WTC11 (cell line): ENCODE measurements at regions not wholly inside any gene's neighbourhood (a gene's known extent, or its start where the extent isn't known, plus 50 kb on each side); places are given as distances from the start of the nearest gene placed in this dataset.

Experiments used
- ATAC-seq: fragments of 200-7000 bp; cut with Tn5 transposase; 2 replicates; pipeline ENCODE4 v1.10.0; 2021; ENCODE audit warnings: mild to moderate bottlenecking, moderate library complexity
- CTCF ChIA-PET: fragments of 300-600 bp; sonication (Branson Sonifier 250); formaldehyde crosslinking; loops from one replicate; lab custom pipeline; 2021; ENCODE audit warnings: antibody characterized with exemption; lab: Charles Lee
- POLR2A ChIA-PET: fragments of 350-600 bp; sonication (Branson Sonifier 250); formaldehyde crosslinking; loops from one replicate; lab custom pipeline; 2021; ENCODE audit warnings: antibody characterized with exemption; lab: Charles Lee
- DNase-seq: peaks from one replicate; pipeline ENCODE4 v3.0.0; 2021; ENCODE audit warnings: low spot score
- H3K27ac Mint-ChIP-seq: 2 replicates; pipeline ENCODE4 v1.8.0; 2021; ENCODE audit warnings: mixed read lengths
- H3K27me3 Mint-ChIP-seq: 2 replicates; pipeline ENCODE4 v1.8.0; 2021; ENCODE audit warnings: low read depth, mild to moderate bottlenecking, moderate library complexity, mixed read lengths
- H3K36me3 Mint-ChIP-seq: 2 replicates; pipeline ENCODE4 v1.8.0; 2021; ENCODE audit warnings: mixed read lengths
- H3K4me1 Mint-ChIP-seq: 2 replicates; pipeline ENCODE4 v1.8.0; 2022; ENCODE audit warnings: mixed read lengths
- H3K4me3 Mint-ChIP-seq: 2 replicates; pipeline ENCODE4 v1.8.0; 2021; ENCODE audit warnings: mild to moderate bottlenecking, moderate library complexity, mixed read lengths
- H3K9me3 Mint-ChIP-seq: 2 replicates; pipeline ENCODE4 v1.8.0; 2021; ENCODE audit warnings: mixed read lengths
- CREB1 ChIP-seq: sonication (generic); formaldehyde crosslinking; IDR thresholded peaks from 2 replicates; pipeline ENCODE4 v1.8.0; 2023; ENCODE audit warnings: mild to moderate bottlenecking, missing genetic modification reagents
- FOXK1 ChIP-seq: sonication (generic); formaldehyde crosslinking; IDR thresholded peaks from 2 replicates; pipeline ENCODE4 v1.8.0; 2022; ENCODE audit warnings: mild to moderate bottlenecking, moderate library complexity, missing genetic modification reagents
- JUN ChIP-seq: sonication (generic); formaldehyde crosslinking; IDR thresholded peaks from 2 replicates; pipeline ENCODE4 v1.8.0; 2023; ENCODE audit warnings: mild to moderate bottlenecking, missing genetic modification reagents
- NFATC4 ChIP-seq: fragments of 250-450 bp; sonication (Bioruptor Pico); IDR thresholded peaks from 2 replicates; pipeline ENCODE4 v1.9.0; 2021; ENCODE audit warnings: mild to moderate bottlenecking
- NR2C2 ChIP-seq: sonication (generic); formaldehyde crosslinking; IDR thresholded peaks from 2 replicates; pipeline ENCODE4 v1.8.0; 2022; ENCODE audit warnings: mild to moderate bottlenecking, missing genetic modification reagents
- SOX15 ChIP-seq: fragments of 250-450 bp; sonication (Bioruptor Pico); IDR thresholded peaks from 2 replicates; pipeline ENCODE4 v1.9.0; 2021; ENCODE audit warnings: mild to moderate bottlenecking
- ZNF219 ChIP-seq: sonication (generic); formaldehyde crosslinking; IDR thresholded peaks from 2 replicates; pipeline ENCODE4 v1.8.0; 2023; ENCODE audit warnings: missing genetic modification reagents, mild to moderate bottlenecking, borderline replicate concordance
- ZNF416 ChIP-seq: fragments of 250-450 bp; sonication (Bioruptor Pico); IDR thresholded peaks from 2 replicates; pipeline ENCODE4 v1.9.0; 2021; ENCODE audit warnings: mild to moderate bottlenecking, inconsistent platforms
- ZNF423 ChIP-seq: fragments of 250-450 bp; sonication (Bioruptor Pico); IDR thresholded peaks from 2 replicates; pipeline ENCODE4 v2.1.2; 2022; ENCODE audit warnings: mild to moderate bottlenecking, moderate library complexity
- TF ChIP-seq, protein P1 (sequence below): sonication (generic); formaldehyde crosslinking; IDR thresholded peaks from 2 replicates; pipeline ENCODE4 v1.8.1; 2022; ENCODE audit warnings: mild to moderate bottlenecking, moderate library complexity, missing genetic modification reagents
- TF ChIP-seq, protein P2 (sequence below): sonication (generic); formaldehyde crosslinking; conservative IDR thresholded peaks from 2 replicates; pipeline ENCODE4 v1.8.1; 2022; ENCODE audit warnings: mild to moderate bottlenecking, missing genetic modification reagents
- TF ChIP-seq, protein P3 (sequence below): sonication (generic); formaldehyde crosslinking; IDR thresholded peaks from 2 replicates; pipeline ENCODE4 v1.8.1; 2023; ENCODE audit warnings: mild to moderate bottlenecking, missing genetic modification reagents
- TF ChIP-seq, protein P4 (sequence below): sonication (generic); formaldehyde crosslinking; IDR thresholded peaks from 2 replicates; pipeline ENCODE4 v1.8.0; 2023; ENCODE audit warnings: missing genetic modification reagents, mild to moderate bottlenecking, borderline replicate concordance
- TF ChIP-seq, protein P5 (sequence below): fragments of 250-450 bp; sonication (Bioruptor Pico); IDR thresholded peaks from 2 replicates; pipeline ENCODE4 v1.9.0; 2021; ENCODE audit warnings: mild to moderate bottlenecking
- TF ChIP-seq, protein P6 (sequence below): sonication (generic); formaldehyde crosslinking; IDR thresholded peaks from 2 replicates; pipeline ENCODE4 v1.8.1; 2022; ENCODE audit warnings: mild to moderate bottlenecking, missing genetic modification reagents, moderate library complexity, borderline replicate concordance
- TF ChIP-seq, protein P7 (sequence below): sonication (generic); formaldehyde crosslinking; IDR thresholded peaks from 2 replicates; pipeline ENCODE4 v1.8.0; 2022; ENCODE audit warnings: mild to moderate bottlenecking, missing genetic modification reagents

DNA sequence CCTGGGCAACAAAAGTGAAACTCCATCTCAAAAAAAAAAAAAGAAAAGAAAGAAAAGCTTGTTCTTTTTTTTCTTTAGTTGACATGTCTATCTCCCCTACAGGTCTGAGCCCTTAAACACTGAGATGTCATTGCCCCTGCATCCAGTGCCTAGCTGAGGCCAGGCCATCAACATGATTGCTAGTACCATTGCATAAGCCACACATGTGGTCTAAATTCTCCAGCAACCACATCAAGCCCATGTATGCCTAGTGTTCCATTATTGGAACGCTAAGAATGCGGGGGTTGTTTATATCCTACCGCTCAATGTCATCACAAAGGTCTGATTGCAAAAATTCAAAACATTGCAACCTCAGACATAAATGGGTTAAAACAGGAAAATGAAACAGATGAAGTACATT lies 62.7 kb downstream of the NPTX2 start:
- Mint-ChIP-seq H3K4me3 (no peak overlapping the region), H3K9me3 (peaks cover 7% of the 10 kb centered on the region), H3K4me1 (no peaks in the 10 kb centered on the region), H3K27me3 (peaks cover 5% of the 10 kb centered on the region), H3K36me3 (no peaks in the 10 kb centered on the region), H3K27ac (no peak overlapping the region)
- no peak for ATAC-seq
- ChIA-PET CTCF (interaction anchor here (1.0 kb wide), 1 partner anchor 152 kb away, joined by 3 read pairs; no protein-coding TSS in a partner anchor), POLR2A (no interaction called here)
- DNase-seq = no peak
- TF ChIP-seq NFATC4 (CRISPR knock-in tag) (no peak), JUN (CRISPR knock-in tag) (no peak)
- TF ChIP-seq, protein P1, sequence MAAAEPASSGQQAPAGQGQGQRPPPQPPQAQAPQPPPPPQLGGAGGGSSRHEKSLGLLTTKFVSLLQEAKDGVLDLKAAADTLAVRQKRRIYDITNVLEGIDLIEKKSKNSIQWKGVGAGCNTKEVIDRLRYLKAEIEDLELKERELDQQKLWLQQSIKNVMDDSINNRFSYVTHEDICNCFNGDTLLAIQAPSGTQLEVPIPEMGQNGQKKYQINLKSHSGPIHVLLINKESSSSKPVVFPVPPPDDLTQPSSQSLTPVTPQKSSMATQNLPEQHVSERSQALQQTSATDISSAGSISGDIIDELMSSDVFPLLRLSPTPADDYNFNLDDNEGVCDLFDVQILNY (CRISPR knock-in tag) = no peak

DNA sequence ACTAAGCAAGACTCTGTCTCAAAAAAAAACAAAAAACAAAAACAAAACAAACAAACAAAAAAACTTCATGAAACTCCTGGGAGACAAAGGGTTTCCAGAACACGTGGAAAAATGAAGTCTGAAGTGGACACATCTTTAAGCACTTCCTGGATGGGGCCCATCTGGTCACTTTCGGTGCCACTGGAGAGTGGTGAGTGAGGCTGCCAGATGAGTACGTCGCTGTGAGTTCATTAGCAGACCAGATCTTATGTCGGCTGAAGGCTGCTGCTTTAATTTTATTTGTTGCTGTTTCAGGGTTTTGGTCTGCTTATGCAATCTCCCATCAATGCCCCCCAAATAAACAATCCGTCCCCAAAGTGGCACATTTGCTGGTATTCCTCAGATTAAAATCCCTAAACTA lies 64.4 kb downstream of the NPTX2 start:
- Mint-ChIP-seq H3K4me3 (no peak overlapping the region), H3K27me3 (peaks cover 13% of the 10 kb centered on the region), H3K27ac (no peak overlapping the region), H3K4me1 (no peaks in the 10 kb centered on the region), H3K36me3 (no peaks in the 10 kb centered on the region), H3K9me3 (peaks cover 23% of the 10 kb centered on the region)
- ATAC-seq (no peak), DNase-seq (no peak)
- CTCF ChIA-PET = no interaction called here
- TF ChIP-seq, protein P2, sequence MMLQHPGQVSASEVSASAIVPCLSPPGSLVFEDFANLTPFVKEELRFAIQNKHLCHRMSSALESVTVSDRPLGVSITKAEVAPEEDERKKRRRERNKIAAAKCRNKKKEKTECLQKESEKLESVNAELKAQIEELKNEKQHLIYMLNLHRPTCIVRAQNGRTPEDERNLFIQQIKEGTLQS (CRISPR knock-in tag) = no peak
- POLR2A ChIA-PET = no interaction called here

DNA sequence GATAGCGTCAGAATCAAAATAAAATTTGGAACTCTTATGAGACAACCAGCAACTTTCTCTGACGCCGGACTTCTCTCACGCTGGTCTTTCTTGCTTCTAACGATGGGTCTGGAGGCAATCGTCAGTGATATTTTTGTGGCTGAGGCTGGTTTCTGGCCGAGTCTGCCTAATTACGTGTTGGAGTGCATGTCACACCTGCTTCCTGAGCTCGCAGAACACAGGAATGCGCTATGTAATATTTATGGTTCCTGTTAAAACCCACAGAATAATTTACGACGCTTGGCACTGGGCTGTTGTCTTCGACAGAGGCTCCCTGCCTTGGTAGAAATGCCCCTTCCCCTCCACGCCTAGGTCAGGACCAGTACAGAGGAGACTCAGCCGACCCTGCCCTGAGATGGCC lies 64.9 kb downstream of the NPTX2 start:
- no peaks in the 10 kb centered on the region for H3K36me3 Mint-ChIP-seq
- DNase-seq = no peak
- CTCF ChIA-PET = interaction anchor here (1.1 kb wide), 1 partner anchor 64 kb away, joined by 3 read pairs; no protein-coding TSS in a partner anchor
- no peak overlapping the region for H3K27ac Mint-ChIP-seq
- POLR2A ChIA-PET = no interaction called here
- H3K27me3 Mint-ChIP-seq = peaks cover 16% of the 10 kb centered on the region
- H3K4me3 Mint-ChIP-seq = no peak overlapping the region
- no peak for TF ChIP-seq SOX15 (CRISPR knock-in tag)
- no peak for TF ChIP-seq NR2C2
- TF ChIP-seq FOXK1 = no peak
- TF ChIP-seq, protein P3, sequence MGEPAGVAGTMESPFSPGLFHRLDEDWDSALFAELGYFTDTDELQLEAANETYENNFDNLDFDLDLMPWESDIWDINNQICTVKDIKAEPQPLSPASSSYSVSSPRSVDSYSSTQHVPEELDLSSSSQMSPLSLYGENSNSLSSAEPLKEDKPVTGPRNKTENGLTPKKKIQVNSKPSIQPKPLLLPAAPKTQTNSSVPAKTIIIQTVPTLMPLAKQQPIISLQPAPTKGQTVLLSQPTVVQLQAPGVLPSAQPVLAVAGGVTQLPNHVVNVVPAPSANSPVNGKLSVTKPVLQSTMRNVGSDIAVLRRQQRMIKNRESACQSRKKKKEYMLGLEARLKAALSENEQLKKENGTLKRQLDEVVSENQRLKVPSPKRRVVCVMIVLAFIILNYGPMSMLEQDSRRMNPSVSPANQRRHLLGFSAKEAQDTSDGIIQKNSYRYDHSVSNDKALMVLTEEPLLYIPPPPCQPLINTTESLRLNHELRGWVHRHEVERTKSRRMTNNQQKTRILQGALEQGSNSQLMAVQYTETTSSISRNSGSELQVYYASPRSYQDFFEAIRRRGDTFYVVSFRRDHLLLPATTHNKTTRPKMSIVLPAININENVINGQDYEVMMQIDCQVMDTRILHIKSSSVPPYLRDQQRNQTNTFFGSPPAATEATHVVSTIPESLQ = no peak
- TF ChIP-seq ZNF219 (CRISPR knock-in tag) = no peak
- TF ChIP-seq, protein P4, sequence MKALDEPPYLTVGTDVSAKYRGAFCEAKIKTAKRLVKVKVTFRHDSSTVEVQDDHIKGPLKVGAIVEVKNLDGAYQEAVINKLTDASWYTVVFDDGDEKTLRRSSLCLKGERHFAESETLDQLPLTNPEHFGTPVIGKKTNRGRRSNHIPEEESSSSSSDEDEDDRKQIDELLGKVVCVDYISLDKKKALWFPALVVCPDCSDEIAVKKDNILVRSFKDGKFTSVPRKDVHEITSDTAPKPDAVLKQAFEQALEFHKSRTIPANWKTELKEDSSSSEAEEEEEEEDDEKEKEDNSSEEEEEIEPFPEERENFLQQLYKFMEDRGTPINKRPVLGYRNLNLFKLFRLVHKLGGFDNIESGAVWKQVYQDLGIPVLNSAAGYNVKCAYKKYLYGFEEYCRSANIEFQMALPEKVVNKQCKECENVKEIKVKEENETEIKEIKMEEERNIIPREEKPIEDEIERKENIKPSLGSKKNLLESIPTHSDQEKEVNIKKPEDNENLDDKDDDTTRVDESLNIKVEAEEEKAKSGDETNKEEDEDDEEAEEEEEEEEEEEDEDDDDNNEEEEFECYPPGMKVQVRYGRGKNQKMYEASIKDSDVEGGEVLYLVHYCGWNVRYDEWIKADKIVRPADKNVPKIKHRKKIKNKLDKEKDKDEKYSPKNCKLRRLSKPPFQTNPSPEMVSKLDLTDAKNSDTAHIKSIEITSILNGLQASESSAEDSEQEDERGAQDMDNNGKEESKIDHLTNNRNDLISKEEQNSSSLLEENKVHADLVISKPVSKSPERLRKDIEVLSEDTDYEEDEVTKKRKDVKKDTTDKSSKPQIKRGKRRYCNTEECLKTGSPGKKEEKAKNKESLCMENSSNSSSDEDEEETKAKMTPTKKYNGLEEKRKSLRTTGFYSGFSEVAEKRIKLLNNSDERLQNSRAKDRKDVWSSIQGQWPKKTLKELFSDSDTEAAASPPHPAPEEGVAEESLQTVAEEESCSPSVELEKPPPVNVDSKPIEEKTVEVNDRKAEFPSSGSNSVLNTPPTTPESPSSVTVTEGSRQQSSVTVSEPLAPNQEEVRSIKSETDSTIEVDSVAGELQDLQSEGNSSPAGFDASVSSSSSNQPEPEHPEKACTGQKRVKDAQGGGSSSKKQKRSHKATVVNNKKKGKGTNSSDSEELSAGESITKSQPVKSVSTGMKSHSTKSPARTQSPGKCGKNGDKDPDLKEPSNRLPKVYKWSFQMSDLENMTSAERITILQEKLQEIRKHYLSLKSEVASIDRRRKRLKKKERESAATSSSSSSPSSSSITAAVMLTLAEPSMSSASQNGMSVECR (CRISPR knock-in tag) = no peak
- TF ChIP-seq CREB1 (CRISPR knock-in tag) = no peak
- TF ChIP-seq, protein P5, sequence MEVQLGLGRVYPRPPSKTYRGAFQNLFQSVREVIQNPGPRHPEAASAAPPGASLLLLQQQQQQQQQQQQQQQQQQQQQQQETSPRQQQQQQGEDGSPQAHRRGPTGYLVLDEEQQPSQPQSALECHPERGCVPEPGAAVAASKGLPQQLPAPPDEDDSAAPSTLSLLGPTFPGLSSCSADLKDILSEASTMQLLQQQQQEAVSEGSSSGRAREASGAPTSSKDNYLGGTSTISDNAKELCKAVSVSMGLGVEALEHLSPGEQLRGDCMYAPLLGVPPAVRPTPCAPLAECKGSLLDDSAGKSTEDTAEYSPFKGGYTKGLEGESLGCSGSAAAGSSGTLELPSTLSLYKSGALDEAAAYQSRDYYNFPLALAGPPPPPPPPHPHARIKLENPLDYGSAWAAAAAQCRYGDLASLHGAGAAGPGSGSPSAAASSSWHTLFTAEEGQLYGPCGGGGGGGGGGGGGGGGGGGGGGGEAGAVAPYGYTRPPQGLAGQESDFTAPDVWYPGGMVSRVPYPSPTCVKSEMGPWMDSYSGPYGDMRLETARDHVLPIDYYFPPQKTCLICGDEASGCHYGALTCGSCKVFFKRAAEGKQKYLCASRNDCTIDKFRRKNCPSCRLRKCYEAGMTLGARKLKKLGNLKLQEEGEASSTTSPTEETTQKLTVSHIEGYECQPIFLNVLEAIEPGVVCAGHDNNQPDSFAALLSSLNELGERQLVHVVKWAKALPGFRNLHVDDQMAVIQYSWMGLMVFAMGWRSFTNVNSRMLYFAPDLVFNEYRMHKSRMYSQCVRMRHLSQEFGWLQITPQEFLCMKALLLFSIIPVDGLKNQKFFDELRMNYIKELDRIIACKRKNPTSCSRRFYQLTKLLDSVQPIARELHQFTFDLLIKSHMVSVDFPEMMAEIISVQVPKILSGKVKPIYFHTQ (CRISPR knock-in tag) = no peak
- no peak for TF ChIP-seq ZNF416 (CRISPR knock-in tag)
- TF ChIP-seq, protein P6, sequence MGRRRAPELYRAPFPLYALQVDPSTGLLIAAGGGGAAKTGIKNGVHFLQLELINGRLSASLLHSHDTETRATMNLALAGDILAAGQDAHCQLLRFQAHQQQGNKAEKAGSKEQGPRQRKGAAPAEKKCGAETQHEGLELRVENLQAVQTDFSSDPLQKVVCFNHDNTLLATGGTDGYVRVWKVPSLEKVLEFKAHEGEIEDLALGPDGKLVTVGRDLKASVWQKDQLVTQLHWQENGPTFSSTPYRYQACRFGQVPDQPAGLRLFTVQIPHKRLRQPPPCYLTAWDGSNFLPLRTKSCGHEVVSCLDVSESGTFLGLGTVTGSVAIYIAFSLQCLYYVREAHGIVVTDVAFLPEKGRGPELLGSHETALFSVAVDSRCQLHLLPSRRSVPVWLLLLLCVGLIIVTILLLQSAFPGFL = no peak
- no peak for TF ChIP-seq ZNF423 (CRISPR knock-in tag)
- TF ChIP-seq, protein P7, sequence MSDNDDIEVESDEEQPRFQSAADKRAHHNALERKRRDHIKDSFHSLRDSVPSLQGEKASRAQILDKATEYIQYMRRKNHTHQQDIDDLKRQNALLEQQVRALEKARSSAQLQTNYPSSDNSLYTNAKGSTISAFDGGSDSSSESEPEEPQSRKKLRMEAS = no peak
- no peak for ATAC-seq
- H3K4me1 Mint-ChIP-seq = no peaks in the 10 kb centered on the region
- peaks cover 26% of the 10 kb centered on the region for H3K9me3 Mint-ChIP-seq
